HG03378 (cell line): ENCODE measurements at regions not wholly inside any gene's neighbourhood (a gene's known extent, or its start where the extent isn't known, plus 50 kb on each side); places are given as distances from the start of the nearest gene placed in this dataset.

Experiments used
- ATAC-seq: cut with Tn5 transposase; IDR thresholded peaks from one replicate; pipeline ENCODE4 v1.9.1; 2021; ENCODE audit warnings: mild to moderate bottlenecking, moderate library complexity; ENCODE audit not compliant: unreplicated experiment

GRCh38 chr7:115153176-115153575, 231.3 kb downstream of the MDFIC start:
- no peak for ATAC-seq

GRCh38 chr7:115146148-115146547, 224.3 kb downstream of the MDFIC start:
- ATAC-seq = no peak

- peak; percentile 84 for ATAC-seq
Measured at GRCh38 chr7:115145512-115145911, 223.6 kb downstream of the MDFIC start.

GRCh38 chr7:115137816-115138215, 215.9 kb downstream of the MDFIC start:
- no peak for ATAC-seq

- ATAC-seq = no peak
Measured at GRCh38 chr7:115136796-115137443, 215.0 kb downstream of the MDFIC start.

- peak; percentile 80 for ATAC-seq
Measured at GRCh38 chr7:115135769-115136410, 214.0 kb downstream of the MDFIC start.

- no peak for ATAC-seq
Measured at GRCh38 chr7:115135146-115135545, 213.3 kb downstream of the MDFIC start.

- ATAC-seq = no peak
Measured at GRCh38 chr7:115133248-115133647, 211.4 kb downstream of the MDFIC start.

- no peak for ATAC-seq
Measured at GRCh38 chr7:115132096-115132495, 210.2 kb downstream of the MDFIC start.

GRCh38 chr7:115128154-115128553, 206.3 kb downstream of the MDFIC start:
- ATAC-seq = no peak

- ATAC-seq = no peak
Measured at GRCh38 chr7:115127399-115128021, 205.6 kb downstream of the MDFIC start.

GRCh38 chr7:115125750-115126149, 203.9 kb downstream of the MDFIC start:
- no peak for ATAC-seq

- ATAC-seq = no peak
Measured at GRCh38 chr7:115125312-115125711, 203.4 kb downstream of the MDFIC start.

- ATAC-seq = no peak
Measured at GRCh38 chr7:115124409-115124939, 202.6 kb downstream of the MDFIC start.

- no peak for ATAC-seq
Measured at GRCh38 chr7:115123441-115123840, 201.5 kb downstream of the MDFIC start.

GRCh38 chr7:115122388-115122787, 200.5 kb downstream of the MDFIC start:
- no peak for ATAC-seq

GRCh38 chr7:115117748-115118147, 195.9 kb downstream of the MDFIC start:
- ATAC-seq = no peak

- ATAC-seq = peak; percentile 47
Measured at GRCh38 chr7:115116773-115117715, 195.2 kb downstream of the MDFIC start.

GRCh38 chr7:115113776-115114175, 191.9 kb downstream of the MDFIC start:
- no peak for ATAC-seq

- ATAC-seq = no peak
Measured at GRCh38 chr7:115113131-115113530, 191.2 kb downstream of the MDFIC start.

- no peak for ATAC-seq
Measured at GRCh38 chr7:115110523-115110922, 188.6 kb downstream of the MDFIC start.
